ENCODE measurements at regions not wholly inside any gene's neighbourhood (a gene's known extent, or its start where the extent isn't known, plus 50 kb on each side); places are given as distances from the start of the nearest gene placed in this dataset.
"Not testable (repeated sequence)": the region's sequence is repeated elsewhere in the genome, so short reads cannot be mapped to it uniquely, and the experiment has no call there.

DNA sequence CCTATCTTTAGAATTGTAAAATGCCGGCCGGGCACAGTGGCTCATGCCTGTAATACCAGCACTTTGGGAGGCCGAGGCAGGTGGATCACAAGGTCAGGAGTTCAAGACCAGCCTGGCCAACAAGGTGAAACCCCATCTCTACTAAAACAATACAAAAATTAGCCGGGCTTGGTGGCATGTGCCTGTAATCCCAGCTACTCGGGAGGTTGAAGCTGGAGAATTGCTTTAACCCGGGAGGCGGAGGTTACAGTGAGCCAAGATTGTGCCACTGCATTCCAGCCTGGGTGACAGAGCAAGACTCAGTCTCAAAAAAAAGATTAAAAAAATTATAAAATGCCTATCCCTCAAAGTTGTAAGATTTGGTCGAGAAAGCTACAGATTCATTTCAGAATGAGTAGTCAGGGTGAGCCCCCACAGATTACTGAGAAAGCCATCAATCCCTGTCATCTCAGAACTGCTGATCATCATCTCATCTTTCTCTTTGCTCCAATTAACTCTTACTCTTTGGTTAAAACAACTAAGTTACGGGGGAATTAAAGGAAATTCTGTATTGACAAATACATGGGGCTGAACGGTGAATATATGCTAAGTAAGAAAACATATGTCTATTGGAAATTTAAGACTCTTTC lies 76.9 kb upstream of the TNFSF11 start:
- not testable (repeated sequence) for DNase-seq
- intact Hi-C loops (cut with micrococcal nuclease): loop anchor here (1.0 to 5.0 kb wide), 8 partner anchors 50 to 580 kb away; no protein-coding TSS in a partner anchor

GRCh38 chr13:42497798-42498197 lies 76.2 kb upstream of the TNFSF11 start:
- Mint-ChIP-seq H3K27ac (peak overlapping the region; percentile 61), H3K4me3 (no peak overlapping the region), H3K4me1 (peaks cover 47% of the 10 kb centered on the region)

More for the DNA sequence above, 76.9 kb upstream of the TNFSF11 start:
- peaks cover 22% of the 10 kb centered on the region for H3K9me3 Mint-ChIP-seq
- peaks cover 47% of the 10 kb centered on the region for H3K4me1 Mint-ChIP-seq
- peak overlapping the region; percentile 84 for H3K27ac Mint-ChIP-seq
- not testable (repeated sequence) for H3K36me3 Mint-ChIP-seq (ENCODE audit: low read depth); H3K27me3 Mint-ChIP-seq
- H3K4me3 Mint-ChIP-seq: peak overlapping the region; percentile 7

DNA sequence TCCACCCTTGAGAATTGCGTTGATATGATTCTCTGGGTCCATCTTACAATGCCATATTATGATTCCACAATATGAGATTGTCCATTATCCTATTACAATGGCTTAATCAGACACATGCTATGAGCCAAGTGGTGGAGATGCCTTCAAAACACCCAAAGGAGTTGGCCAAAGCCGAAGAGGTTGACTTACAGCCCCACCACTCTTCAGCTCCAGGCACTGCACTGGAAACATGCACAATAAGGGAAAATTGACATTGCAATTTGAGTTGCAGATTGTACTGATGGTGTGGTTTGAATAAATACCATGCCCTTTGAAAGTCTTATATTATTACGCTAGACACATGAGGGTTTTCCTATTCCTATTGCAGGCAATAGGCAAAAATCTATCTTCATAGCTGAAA lies 75.4 kb upstream of the TNFSF11 start:
- Mint-ChIP-seq H3K9me3 (peaks cover 22% of the 10 kb centered on the region), H3K27me3 (no peaks in the 10 kb centered on the region), H3K27ac (peak overlapping the region; percentile 57), H3K36me3 (ENCODE audit: low read depth) (peaks cover 7% of the 10 kb centered on the region), H3K4me3 (no peak overlapping the region), H3K4me1 (peaks cover 46% of the 10 kb centered on the region)
- DNase-seq: no peak
- intact Hi-C loops (cut with micrococcal nuclease): loop anchor here (5.0 kb wide), 2 partner anchors 166 to 581 kb away; no protein-coding TSS in a partner anchor

More at GRCh38 chr13:42497798-42498197, 76.2 kb upstream of the TNFSF11 start:
- peak; percentile 72 for DNase-seq
- no peaks in the 10 kb centered on the region for H3K27me3 Mint-ChIP-seq
- peaks cover 7% of the 10 kb centered on the region for H3K36me3 Mint-ChIP-seq (ENCODE audit: low read depth)
- intact Hi-C loops (cut with micrococcal nuclease): loop anchor here (1.0 to 5.0 kb wide), 8 partner anchors 50 to 580 kb away; no protein-coding TSS in a partner anchor
- peaks cover 22% of the 10 kb centered on the region for H3K9me3 Mint-ChIP-seq
